PFSK-1 (cell line): ENCODE measurements at regions not wholly inside any gene's neighbourhood (a gene's known extent, or its start where the extent isn't known, plus 50 kb on each side); places are given as distances from the start of the nearest gene placed in this dataset.

Source experiments
- FOXP2 ChIP-seq: optimal IDR thresholded peaks from 2 replicates; pipeline ENCODE3; 2011; ENCODE audit warnings: borderline replicate concordance, control low read depth, inconsistent platforms; ENCODE audit not compliant: insufficient read depth; ENCODE audit errors: extremely low read length, extremely low read depth
- POLR2AphosphoS5 ChIP-seq: IDR thresholded peaks from 2 replicates; pipeline ENCODE4 v1.6.1; 2012; ENCODE audit warnings: low read depth, mild to moderate bottlenecking, control low read depth, low read length, moderate library complexity
- SIN3A ChIP-seq: IDR thresholded peaks from 2 replicates; pipeline ENCODE4 v1.6.1; 2012; ENCODE audit warnings: mild to moderate bottlenecking, low read length, moderate library complexity, borderline replicate concordance; ENCODE audit not compliant: insufficient read depth
- TAF1 ChIP-seq: IDR thresholded peaks from 2 replicates; pipeline ENCODE4 v1.6.1; 2012; ENCODE audit warnings: low read length, control low read depth, borderline replicate concordance; ENCODE audit not compliant: insufficient read depth
- TF ChIP-seq, protein P1 (sequence below), 2 experiments: IDR thresholded peaks; 2 replicates each; pipeline versions ENCODE4 v1.6.1 to v1.8.0; 2011 to 2012; ENCODE audit warnings: low read depth in 2 of 2, low read length in 2 of 2, control low read depth in 1 of 2, inconsistent platforms in 1 of 2, mild to moderate bottlenecking in 1 of 2, moderate library complexity in 1 of 2; ENCODE audit not compliant: insufficient read depth in 1 of 2

GRCh38 chr3:64888840-64889392 is 201.1 kb upstream of the ADAMTS9 start:
- TF ChIP-seq SIN3A, result no peak
- TF ChIP-seq, protein P1, sequence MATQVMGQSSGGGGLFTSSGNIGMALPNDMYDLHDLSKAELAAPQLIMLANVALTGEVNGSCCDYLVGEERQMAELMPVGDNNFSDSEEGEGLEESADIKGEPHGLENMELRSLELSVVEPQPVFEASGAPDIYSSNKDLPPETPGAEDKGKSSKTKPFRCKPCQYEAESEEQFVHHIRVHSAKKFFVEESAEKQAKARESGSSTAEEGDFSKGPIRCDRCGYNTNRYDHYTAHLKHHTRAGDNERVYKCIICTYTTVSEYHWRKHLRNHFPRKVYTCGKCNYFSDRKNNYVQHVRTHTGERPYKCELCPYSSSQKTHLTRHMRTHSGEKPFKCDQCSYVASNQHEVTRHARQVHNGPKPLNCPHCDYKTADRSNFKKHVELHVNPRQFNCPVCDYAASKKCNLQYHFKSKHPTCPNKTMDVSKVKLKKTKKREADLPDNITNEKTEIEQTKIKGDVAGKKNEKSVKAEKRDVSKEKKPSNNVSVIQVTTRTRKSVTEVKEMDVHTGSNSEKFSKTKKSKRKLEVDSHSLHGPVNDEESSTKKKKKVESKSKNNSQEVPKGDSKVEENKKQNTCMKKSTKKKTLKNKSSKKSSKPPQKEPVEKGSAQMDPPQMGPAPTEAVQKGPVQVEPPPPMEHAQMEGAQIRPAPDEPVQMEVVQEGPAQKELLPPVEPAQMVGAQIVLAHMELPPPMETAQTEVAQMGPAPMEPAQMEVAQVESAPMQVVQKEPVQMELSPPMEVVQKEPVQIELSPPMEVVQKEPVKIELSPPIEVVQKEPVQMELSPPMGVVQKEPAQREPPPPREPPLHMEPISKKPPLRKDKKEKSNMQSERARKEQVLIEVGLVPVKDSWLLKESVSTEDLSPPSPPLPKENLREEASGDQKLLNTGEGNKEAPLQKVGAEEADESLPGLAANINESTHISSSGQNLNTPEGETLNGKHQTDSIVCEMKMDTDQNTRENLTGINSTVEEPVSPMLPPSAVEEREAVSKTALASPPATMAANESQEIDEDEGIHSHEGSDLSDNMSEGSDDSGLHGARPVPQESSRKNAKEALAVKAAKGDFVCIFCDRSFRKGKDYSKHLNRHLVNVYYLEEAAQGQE (IDR thresholded peaks at IDR 0.05; ENCODE audit: insufficient read depth in 1 of 2, low read depth in 2 of 2, low read length in 2 of 2), result no peak
- TF ChIP-seq TAF1, result no peak
- TF ChIP-seq POLR2AphosphoS5, result no peak
- TF ChIP-seq FOXP2, result no peak

- no peak for TF ChIP-seq SIN3A
These were observed 200.4 kb upstream of the ADAMTS9 start for GRCh38 chr3:64888165-64888564.

- no peak for TF ChIP-seq SIN3A
- no peak for TF ChIP-seq TAF1
- TF ChIP-seq, protein P1 (IDR thresholded peaks at IDR 0.05; ENCODE audit: insufficient read depth in 1 of 2, low read depth in 2 of 2, low read length in 2 of 2), result no peak
- TF ChIP-seq FOXP2, result no peak
These were observed 197.3 kb upstream of the ADAMTS9 start for GRCh38 chr3:64885055-64885454.

DNA sequence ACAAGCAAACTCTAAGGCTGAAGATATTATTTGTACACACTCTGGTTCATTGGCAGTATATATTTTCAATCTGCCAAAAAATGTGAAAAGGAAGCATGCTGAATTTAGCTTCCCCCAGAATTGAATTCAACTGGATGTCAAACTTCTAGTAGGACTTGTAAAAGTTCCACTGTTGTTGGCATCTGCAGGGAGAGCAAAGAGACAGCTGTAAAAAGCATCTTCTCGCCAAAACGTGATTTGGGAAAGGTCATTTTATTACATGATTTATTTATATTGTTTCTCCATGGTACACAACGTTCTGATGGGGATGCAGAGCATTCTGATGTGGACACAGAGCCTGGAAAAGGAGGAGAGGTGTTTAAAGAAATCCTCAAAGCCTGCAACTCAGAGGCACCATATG is 196.7 kb upstream of the ADAMTS9 start:
- TF ChIP-seq POLR2AphosphoS5, result no peak
- no peak for TF ChIP-seq SIN3A
- TF ChIP-seq TAF1, result no peak
- no peak for TF ChIP-seq FOXP2
- TF ChIP-seq, protein P1 (IDR thresholded peaks at IDR 0.05; ENCODE audit: insufficient read depth in 1 of 2, low read depth in 2 of 2, low read length in 2 of 2), result no peak

- no peak for TF ChIP-seq POLR2AphosphoS5
- no peak for TF ChIP-seq SIN3A
- TF ChIP-seq, protein P1 (IDR thresholded peaks at IDR 0.05; ENCODE audit: insufficient read depth in 1 of 2, low read depth in 2 of 2, low read length in 2 of 2), result no peak
- no peak for TF ChIP-seq TAF1
- TF ChIP-seq FOXP2, result no peak
These were observed 193.1 kb upstream of the ADAMTS9 start for GRCh38 chr3:64880916-64881315.
